ENCODE measurements at regions not wholly inside any gene's neighbourhood (a gene's known extent, or its start where the extent isn't known, plus 50 kb on each side); places are given as distances from the start of the nearest gene placed in this dataset.

DNA sequence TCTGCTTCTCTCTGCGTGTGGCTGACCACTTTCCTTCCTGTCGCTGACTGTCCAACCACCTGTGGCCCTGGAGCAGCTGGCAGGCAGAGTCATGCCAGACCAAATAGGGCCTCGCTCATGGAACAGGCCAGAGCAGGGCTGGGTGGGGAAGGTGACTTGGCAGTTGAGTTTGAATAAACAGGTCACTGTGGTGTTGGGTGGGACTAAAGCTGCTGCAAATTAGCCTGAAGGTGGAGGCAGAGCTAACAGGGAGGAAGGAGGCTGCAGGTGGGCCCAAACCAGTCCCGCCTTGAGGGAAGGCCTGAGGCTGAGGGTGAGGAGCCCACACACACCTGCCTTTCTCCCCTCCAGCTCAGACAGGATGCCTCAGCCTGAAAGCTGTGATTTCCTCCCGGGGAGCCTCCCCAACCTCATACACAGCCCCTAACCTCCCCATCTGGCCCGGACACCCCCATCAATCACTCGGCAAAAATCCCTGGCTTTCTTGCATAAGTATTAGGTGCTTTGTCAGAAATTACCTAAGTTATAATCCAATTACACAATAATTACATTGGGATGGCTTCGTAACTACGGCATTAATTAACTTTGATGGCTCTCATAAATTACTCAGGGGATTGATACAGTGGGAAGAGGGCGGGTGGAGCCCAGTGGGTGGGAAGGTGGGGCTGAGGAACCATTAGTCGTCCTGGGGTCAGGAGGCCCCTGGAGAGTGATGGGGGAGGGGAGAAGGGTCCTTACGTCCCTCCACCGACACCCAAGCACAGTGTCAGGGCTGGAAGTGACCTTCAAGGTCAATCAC is 97.7 kb upstream of the PCBD1 start:
- ATAC-seq (peak; percentile 23; the same call in 1 of the 2 replicates), DNase-seq (ENCODE audit: low read depth, low spot score) (no peak)
- intact Hi-C loops (cut with micrococcal nuclease; ENCODE audit: unreplicated experiment): no loop called here
- in situ Hi-C loops (cut with HindIII; ENCODE audit: low pct_unique_long_range_greater_than_20kb, low sequenced_read_pairs): no loop called here
- Histone ChIP-seq H3K27me3 (ENCODE audit: control insufficient read depth, insufficient read depth, low read length) (0 out of 2 replicates have a peak, but pooled peaks cover 2% of the 10 kb centered on the region), H3K4me3 (ENCODE audit: low read depth in 2 of 2, low read length in 2 of 2) (no peak overlapping the region), H3K9me3 (ENCODE audit: control insufficient read depth, insufficient read depth, low read depth, low read length) (no peaks in the 10 kb centered on the region), H3K36me3 (ENCODE audit: control insufficient read depth, insufficient read depth, low read length) (no peaks in the 10 kb centered on the region), H3K27ac (ENCODE audit: low read length) (no peak overlapping the region), H3K4me1 (ENCODE audit: control insufficient read depth, insufficient read depth, low read length) (no peaks in the 10 kb centered on the region)
- CTCF ChIA-PET: no interaction called here
- POLR2A ChIA-PET: no interaction called here
- no TSS peak for BruUV-seq (replicated peaks)
- TF ChIP-seq, protein P1, sequence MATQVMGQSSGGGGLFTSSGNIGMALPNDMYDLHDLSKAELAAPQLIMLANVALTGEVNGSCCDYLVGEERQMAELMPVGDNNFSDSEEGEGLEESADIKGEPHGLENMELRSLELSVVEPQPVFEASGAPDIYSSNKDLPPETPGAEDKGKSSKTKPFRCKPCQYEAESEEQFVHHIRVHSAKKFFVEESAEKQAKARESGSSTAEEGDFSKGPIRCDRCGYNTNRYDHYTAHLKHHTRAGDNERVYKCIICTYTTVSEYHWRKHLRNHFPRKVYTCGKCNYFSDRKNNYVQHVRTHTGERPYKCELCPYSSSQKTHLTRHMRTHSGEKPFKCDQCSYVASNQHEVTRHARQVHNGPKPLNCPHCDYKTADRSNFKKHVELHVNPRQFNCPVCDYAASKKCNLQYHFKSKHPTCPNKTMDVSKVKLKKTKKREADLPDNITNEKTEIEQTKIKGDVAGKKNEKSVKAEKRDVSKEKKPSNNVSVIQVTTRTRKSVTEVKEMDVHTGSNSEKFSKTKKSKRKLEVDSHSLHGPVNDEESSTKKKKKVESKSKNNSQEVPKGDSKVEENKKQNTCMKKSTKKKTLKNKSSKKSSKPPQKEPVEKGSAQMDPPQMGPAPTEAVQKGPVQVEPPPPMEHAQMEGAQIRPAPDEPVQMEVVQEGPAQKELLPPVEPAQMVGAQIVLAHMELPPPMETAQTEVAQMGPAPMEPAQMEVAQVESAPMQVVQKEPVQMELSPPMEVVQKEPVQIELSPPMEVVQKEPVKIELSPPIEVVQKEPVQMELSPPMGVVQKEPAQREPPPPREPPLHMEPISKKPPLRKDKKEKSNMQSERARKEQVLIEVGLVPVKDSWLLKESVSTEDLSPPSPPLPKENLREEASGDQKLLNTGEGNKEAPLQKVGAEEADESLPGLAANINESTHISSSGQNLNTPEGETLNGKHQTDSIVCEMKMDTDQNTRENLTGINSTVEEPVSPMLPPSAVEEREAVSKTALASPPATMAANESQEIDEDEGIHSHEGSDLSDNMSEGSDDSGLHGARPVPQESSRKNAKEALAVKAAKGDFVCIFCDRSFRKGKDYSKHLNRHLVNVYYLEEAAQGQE (IDR thresholded peaks at IDR 0.05; ENCODE audit: insufficient read depth in 1 of 2, low read depth in 2 of 2, low read length in 1 of 2): no peak
- TF ChIP-seq TCF7L2 (IDR thresholded peaks at IDR 0.05; ENCODE audit: low read depth, low read length) (no peak), POLR2AphosphoS5 (IDR thresholded peaks at IDR 0.05; ENCODE audit: low read depth, low read length) (no peak), SIN3A (IDR thresholded peaks at IDR 0.05; ENCODE audit: borderline replicate concordance, insufficient read depth, low read depth, low read length) (no peak)

DNA sequence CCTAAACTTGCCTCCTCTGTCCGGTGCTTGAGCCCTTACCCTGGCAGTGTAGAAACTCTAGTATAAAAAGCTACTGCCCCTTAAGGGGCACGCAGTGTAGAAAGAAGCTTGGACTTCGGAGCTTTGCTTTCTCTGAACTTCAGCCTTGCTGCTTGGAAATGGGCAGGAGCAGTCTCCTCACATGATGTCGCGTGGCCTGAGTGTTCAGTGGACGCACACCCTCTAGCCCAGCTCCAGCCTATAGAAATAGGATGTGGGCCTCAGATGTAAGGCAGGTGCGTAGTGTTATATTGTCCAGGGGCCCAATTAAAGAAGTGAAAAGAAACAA is 98.2 kb upstream of the PCBD1 start:
- H3K36me3 ChIP-seq (ENCODE audit: control insufficient read depth, insufficient read depth, low read length): no peaks in the 10 kb centered on the region
- in situ Hi-C loops (cut with HindIII; ENCODE audit: low pct_unique_long_range_greater_than_20kb, low sequenced_read_pairs): no loop called here
- intact Hi-C loops (cut with micrococcal nuclease; ENCODE audit: unreplicated experiment): no loop called here
- no peaks in the 10 kb centered on the region for H3K4me1 ChIP-seq (ENCODE audit: control insufficient read depth, insufficient read depth, low read length)
- no peak overlapping the region for H3K4me3 ChIP-seq (ENCODE audit: low read depth in 2 of 2, low read length in 2 of 2)
- ATAC-seq (no peak), DNase-seq (ENCODE audit: low read depth, low spot score) (no peak)
- TF ChIP-seq, protein P2, sequence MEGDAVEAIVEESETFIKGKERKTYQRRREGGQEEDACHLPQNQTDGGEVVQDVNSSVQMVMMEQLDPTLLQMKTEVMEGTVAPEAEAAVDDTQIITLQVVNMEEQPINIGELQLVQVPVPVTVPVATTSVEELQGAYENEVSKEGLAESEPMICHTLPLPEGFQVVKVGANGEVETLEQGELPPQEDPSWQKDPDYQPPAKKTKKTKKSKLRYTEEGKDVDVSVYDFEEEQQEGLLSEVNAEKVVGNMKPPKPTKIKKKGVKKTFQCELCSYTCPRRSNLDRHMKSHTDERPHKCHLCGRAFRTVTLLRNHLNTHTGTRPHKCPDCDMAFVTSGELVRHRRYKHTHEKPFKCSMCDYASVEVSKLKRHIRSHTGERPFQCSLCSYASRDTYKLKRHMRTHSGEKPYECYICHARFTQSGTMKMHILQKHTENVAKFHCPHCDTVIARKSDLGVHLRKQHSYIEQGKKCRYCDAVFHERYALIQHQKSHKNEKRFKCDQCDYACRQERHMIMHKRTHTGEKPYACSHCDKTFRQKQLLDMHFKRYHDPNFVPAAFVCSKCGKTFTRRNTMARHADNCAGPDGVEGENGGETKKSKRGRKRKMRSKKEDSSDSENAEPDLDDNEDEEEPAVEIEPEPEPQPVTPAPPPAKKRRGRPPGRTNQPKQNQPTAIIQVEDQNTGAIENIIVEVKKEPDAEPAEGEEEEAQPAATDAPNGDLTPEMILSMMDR (IDR thresholded peaks at IDR 0.05): no peak
- no peak for TF ChIP-seq SIN3A (IDR thresholded peaks at IDR 0.05; ENCODE audit: borderline replicate concordance, insufficient read depth, low read depth, low read length)
- TF ChIP-seq POLR2AphosphoS5 (IDR thresholded peaks at IDR 0.05; ENCODE audit: low read depth, low read length): no peak
- TF ChIP-seq, protein P1 (IDR thresholded peaks at IDR 0.05; ENCODE audit: insufficient read depth in 1 of 2, low read depth in 2 of 2, low read length in 1 of 2): no peak
- TF ChIP-seq TCF7L2 (IDR thresholded peaks at IDR 0.05; ENCODE audit: low read depth, low read length): no peak
- CTCF ChIA-PET: no interaction called here
- H3K27me3 ChIP-seq (ENCODE audit: control insufficient read depth, insufficient read depth, low read length): 0 out of 2 replicates have a peak, but pooled peaks cover 2% of the 10 kb centered on the region
- POLR2A ChIA-PET: no interaction called here
- no peak overlapping the region for H3K27ac ChIP-seq (ENCODE audit: low read length)
- no TSS peak for BruUV-seq (replicated peaks)
- no peaks in the 10 kb centered on the region for H3K9me3 ChIP-seq (ENCODE audit: control insufficient read depth, insufficient read depth, low read depth, low read length)

All from Panc1 (cell line).